ENCODE measurements at regions not wholly inside any gene's neighbourhood (a gene's known extent, or its start where the extent isn't known, plus 50 kb on each side); places are given as distances from the start of the nearest gene placed in this dataset.

DNA sequence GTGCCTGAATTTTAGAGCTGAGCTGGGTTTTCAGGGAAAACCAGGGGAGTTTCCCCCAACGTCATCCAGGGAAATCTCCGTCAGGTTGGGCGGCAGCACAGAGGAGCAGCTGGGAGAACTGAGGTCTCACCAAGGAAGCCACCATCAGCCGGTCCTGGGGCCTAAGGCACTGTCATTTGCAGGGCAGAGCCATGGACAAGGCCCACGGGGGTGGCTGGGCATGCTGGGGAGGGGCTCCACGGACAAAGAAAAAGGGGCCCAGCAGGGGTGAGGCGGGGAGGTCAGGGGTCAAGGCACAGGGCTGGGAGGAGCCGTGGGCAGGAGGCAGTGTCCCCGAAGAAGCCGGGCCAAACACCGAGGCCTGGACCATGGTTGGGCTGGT lies 109.8 kb downstream of the HMX1 start:
- peak; percentile 62 for DNase-seq (ENCODE audit: low spot score)

GRCh38 chr4:8761167-8761823 lies 110.3 kb downstream of the HMX1 start:
- peak; percentile 73 for DNase-seq (ENCODE audit: low spot score)
- intact Hi-C loops (cut with DNase I), result no loop called here

More for the DNA sequence above, 109.8 kb downstream of the HMX1 start:
- intact Hi-C loops (cut with DNase I), result no loop called here

DNA sequence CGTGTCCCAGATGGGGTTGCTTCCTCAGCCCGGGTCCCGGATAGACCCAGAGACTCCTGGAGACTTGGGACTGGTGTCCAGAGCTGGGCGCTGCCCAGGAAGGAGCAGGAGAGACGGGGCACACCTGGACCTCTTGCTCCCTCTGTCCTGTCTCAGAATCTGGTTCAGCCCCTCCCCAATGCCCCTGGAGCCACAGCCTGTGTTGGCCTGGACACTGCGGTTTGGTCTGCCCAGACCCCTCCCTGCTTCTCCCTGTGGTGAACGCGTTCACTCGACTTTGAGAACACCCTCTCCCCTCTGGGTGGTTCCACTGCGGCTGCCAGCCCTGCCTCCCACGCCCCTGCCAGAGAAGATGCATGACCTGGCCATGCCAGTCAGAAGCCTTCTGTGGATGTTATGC lies 111.1 kb downstream of the HMX1 start:
- intact Hi-C loops (cut with DNase I), result no loop called here

GRCh38 chr4:8759987-8760386 lies 111.7 kb downstream of the HMX1 start:
- no peak for DNase-seq (ENCODE audit: low spot score)
- intact Hi-C loops (cut with DNase I), result no loop called here

More for the DNA sequence above, 111.1 kb downstream of the HMX1 start:
- no peak for DNase-seq (ENCODE audit: low spot score)

GRCh38 chr4:8756816-8757215 lies 114.8 kb downstream of the HMX1 start:
- peak; percentile 36 for DNase-seq (ENCODE audit: low spot score)
- intact Hi-C loops (cut with DNase I), result no loop called here

DNA sequence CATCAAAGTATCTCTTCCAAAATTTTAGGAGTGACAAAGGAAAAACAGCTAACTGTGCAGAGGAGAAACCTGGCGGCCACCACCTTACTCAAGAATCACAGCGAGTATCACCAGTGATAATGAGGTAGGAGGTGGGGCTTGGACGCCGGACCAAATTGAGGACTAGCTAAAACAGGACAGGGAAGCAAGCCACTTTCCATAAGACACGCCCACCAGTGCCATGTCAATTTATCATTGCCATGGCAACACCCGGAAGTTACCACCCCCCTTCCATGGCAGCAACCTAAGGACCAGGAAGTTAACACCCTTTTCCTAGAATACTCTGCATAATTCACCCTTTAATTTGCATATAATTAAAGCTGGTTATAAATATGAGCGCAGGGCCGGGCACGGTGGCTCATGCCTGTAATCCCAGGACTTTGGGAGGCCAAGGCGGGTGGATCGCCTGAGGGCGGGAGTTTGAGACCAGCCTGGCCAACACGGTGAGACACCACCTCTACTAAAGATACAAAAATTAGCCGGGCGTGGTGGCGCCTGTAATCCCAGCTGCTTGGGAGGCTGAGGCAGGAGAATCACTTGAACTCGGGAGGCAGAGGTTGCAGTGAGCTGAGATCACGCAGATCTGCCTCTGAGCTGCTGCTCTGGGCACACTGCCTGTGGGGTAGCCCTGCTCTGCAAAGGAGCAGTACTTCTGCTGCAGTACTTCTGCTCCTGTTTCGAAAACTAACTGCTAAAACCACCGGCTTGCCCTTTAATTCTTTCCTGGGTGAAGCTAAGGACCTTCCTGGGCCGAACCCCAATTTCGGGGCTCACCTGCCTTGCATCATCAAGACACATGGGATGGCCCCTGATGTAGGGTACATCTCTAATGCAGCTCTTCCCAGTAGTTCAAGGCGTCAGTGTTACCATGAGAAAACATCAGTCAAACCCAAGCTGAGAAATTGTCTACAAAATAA lies 116.7 kb downstream of the HMX1 start:
- DNase-seq (ENCODE audit: low spot score), result peak; percentile 53
- intact Hi-C loops (cut with DNase I), result no loop called here

GRCh38 chr4:8748236-8748575 lies 123.4 kb downstream of the HMX1 start:
- peak; percentile 44 for DNase-seq (ENCODE audit: low spot score)
- intact Hi-C loops (cut with DNase I), result no loop called here

GRCh38 chr4:8747467-8748235 lies 124.0 kb downstream of the HMX1 start:
- peak; percentile 63 for DNase-seq (ENCODE audit: low spot score)
- intact Hi-C loops (cut with DNase I), result no loop called here

- DNase-seq (ENCODE audit: low spot score), result peak; percentile 60
- intact Hi-C loops (cut with DNase I), result no loop called here
Observed at GRCh38 chr4:8746523-8747466, 124.8 kb downstream of the HMX1 start.

DNA sequence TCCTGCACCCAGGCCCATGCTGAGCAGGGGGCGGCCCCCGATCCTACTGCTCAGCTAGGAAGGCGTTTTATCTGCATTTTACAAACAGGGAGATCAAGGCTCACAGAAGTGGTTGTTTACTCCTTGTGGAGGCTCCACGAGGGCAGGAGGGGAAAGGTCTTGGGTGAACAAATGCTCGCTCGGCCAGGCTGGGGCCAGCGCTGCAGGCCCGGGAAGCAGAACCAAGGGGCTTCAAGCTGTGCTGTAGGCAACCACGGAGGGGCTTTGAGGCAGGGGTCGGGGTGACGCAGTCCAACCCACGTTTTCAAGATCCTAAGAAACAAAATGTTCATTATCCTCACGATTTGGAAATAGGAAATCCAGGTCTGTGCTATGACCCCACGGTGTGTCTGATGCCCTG lies 125.8 kb downstream of the HMX1 start:
- DNase-seq (ENCODE audit: low spot score), result peak; percentile 43
- intact Hi-C loops (cut with DNase I), result no loop called here

DNA sequence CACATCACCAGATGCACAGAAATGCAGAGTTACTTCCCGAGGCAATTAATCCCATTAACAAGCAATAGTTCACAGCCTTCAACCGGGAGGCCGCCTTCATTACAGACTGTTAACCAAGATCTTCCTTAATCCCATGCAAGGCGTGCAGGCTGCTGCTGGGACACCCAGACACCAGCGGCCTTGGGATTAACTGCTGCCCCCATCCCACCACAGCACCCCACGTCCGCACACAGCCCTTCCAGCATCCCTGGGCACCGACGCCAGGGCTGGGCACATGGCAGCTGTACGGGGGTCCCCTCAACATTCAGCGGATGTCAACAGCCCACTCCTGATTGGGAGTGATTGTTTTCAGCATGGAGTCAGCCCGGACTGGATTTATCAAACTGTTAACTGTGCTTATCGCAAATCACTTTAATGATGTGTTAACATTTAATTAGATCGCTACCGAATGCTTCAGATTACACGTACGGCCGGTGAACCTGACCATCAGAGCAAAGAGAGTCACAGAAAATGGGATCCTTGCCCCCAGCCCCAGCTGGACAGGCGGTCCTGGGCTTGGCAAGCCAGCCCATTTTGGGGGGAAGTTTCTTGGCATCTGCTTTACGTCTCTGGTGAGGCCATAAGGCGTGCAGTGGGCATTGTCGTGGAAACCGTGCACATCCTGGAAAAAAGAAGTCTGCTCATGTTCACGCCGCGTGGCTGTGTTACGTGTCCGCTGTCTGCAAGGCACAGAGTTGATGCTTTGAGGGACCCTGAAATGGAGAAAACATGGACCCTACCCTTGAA lies 126.4 kb downstream of the HMX1 start:
- peak; percentile 51 for DNase-seq (ENCODE audit: low spot score)
- intact Hi-C loops (cut with DNase I), result no loop called here

GRCh38 chr4:8744083-8744805 lies 127.4 kb downstream of the HMX1 start:
- DNase-seq (ENCODE audit: low spot score), result peak; percentile 63
- intact Hi-C loops (cut with DNase I), result no loop called here

DNA sequence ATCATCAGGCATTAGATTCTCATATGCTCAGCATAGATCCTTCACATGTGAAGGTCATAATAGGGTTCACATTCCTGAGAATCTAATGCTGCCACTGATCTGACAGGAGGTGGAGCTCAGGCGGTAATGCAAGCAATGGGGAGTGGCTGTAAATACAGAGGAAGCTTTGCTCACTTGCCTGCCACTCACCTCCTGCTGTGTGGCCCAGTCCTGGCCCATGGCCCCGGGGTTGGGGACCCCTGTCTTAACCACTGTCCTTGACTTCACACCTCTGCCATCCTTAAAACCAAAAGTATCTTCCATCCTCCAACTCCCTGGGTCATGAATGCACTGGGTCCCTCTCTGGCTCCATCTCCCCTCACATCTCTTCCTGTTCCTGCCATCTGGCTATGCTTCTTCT lies 129.1 kb downstream of the HMX1 start:
- DNase-seq (ENCODE audit: low spot score), result peak; percentile 54
- intact Hi-C loops (cut with DNase I), result no loop called here

- intact Hi-C loops (cut with DNase I), result no loop called here
- DNase-seq (ENCODE audit: low spot score), result peak; percentile 66
Observed at GRCh38 chr4:8741513-8742226, 130.0 kb downstream of the HMX1 start.

DNA sequence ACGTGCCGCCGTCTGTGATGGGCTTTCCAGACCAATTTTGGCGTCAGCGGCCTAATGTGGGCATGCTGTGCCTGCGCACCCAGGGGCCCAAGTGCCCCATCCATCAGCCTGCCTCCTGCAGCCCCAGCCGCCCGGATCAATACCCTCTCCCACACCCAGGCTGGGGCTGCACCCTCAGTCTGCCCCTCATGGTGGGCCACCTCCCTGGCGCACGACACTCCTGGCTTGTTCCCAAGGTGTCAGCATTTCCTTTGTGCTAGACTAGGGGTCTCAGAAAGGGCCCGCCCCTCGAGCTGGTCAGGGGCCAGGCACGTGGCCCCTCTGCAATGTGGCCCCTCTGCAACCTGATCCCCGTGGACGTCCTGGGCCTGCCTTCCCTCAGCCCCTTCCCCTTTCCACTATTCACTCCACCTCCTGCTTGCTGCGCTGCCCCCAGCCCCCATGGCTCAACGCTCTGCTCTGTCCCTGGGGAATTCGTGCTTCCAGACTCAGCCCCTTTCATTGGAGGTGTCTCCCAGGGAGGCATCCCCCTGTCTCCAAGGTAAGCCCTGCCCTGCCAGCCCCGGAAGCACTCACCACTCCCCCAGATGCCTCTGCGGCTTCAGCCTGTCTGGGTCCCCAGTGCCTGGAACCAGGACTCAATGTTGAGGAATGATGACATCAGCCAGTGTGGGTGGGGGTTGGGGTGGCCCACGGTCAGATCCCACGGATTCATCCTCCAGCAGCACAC lies 130.8 kb downstream of the HMX1 start:
- peak; percentile 59 for DNase-seq (ENCODE audit: low spot score)

GRCh38 chr4:8739820-8740665 lies 131.6 kb downstream of the HMX1 start:
- DNase-seq (ENCODE audit: low spot score), result peak; percentile 73
- intact Hi-C loops (cut with DNase I), result no loop called here

More for the DNA sequence above, 130.8 kb downstream of the HMX1 start:
- intact Hi-C loops (cut with DNase I), result no loop called here
